NCI-H2227 treated with DMSO at 0.1 percent for 48 hours (cell line): ENCODE measurements at regions not wholly inside any gene's neighbourhood (a gene's known extent, or its start where the extent isn't known, plus 50 kb on each side); places are given as distances from the start of the nearest gene placed in this dataset.
"Not testable (repeated sequence)": the region's sequence is repeated elsewhere in the genome, so short reads cannot be mapped to it uniquely, and the experiment has no call there.

Source experiments
- DNase-seq: peaks from one replicate; lab custom pipeline; 2025; lab: John Stamatoyannopoulos, UW

- DNase-seq, result no peak
Measured at GRCh38 chr6:85747666-85748065, 105.0 kb upstream of the SYNCRIP start.

DNA sequence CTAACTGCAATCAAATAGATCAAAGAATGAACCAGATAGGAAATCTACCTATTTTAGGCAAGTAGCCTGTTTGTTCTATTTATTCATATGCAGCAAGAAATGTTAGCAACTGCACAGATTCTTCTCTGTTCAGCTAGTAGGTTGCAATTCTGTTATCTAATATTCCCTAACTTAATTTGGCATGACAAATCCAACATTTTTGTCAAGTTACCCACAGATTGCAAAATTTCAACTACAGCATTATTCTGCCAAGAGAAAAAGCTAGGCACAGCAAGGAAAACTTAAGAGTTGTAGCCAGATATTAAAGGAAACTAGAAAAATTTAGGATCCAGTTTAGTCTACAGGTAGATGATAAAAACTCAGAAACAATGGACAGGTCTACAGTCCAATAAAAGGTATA is 104.4 kb upstream of the SYNCRIP start:
- DNase-seq, result no peak

DNA sequence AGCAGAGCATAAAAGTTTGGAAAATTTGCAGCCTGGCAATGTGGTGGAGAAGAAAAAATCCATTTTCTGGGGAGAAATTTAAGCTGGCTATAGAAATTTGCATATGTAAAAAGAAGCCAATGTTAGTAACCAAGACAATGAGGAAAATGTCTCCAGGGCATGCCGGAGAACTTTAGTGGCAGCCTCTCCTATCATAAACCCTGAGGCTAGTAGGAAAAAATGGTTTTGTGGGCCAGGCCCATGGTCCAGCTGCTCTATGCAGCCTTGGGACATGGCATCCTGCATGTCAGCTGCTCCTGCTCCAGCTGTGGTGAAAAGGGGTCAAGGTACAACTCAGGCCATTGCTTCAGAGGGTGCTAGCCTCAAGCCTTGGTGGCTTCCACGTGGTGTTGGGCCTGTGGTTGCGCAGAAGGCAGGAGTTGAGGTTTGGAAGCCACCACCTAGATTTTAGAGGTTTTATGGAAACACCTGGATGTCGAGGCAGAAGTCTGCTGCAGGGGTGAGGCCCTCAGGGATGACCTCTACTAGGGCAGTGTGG is 101.8 kb upstream of the SYNCRIP start:
- no peak for DNase-seq

DNA sequence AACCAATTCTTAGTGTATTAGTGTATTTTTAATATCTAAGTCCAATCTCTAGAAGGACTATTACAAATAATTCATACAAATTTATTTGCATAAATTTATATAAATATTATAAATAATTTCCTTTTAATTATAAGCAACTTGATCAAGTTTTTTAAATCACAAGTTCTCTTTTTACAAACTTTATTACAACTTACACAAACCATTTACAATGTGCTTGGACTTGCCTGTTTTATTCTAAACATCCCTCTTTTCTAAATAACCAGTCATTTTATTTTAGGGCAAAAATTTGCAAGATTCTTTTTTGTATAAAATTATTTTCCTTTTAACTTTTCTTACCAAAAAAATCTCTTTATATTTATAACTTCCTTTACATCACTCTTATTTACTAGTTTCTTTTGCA is 83.5 kb upstream of the SYNCRIP start:
- DNase-seq, result no peak

DNA sequence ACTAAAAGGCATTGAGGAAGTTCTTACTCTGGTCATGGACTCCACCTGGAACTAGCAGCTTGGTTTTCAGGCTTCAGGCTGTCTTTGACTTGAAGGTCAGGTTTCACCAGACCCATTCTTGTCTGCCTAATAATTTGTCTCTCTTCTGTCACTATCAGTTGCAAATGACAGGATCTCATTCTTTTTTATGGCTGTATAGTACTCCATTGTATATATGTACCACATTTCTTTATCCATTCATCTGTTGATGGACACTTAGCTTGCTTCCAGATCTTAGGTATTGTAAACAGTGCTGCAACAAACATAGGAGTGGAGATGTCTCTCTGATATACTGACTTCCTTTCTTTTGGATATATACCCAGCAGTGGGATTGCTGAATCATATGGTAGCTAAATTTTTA is 73.1 kb upstream of the SYNCRIP start:
- DNase-seq, result no peak

- DNase-seq, result no peak
Measured at GRCh38 chr6:85714893-85715530, 72.3 kb upstream of the SYNCRIP start.

DNA sequence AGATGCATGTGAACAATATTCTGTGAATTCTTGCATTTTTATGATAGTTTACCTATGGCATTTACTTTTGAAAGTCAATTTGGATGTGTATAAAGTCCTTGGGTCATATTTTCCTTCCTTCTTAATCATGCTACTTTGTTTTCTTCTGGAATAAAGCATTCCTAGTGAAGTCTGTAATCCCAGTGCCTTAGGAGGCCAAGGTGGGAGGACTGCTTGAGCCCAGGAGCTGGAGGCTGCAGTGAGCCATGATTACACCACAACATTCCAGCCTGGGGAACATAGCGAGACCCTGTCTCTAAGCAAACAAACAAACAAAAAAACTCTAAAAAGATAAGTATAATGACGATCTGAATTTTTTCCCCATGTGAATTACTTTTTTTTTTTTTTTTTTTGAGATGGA is 69.7 kb upstream of the SYNCRIP start:
- DNase-seq, result no peak

DNA sequence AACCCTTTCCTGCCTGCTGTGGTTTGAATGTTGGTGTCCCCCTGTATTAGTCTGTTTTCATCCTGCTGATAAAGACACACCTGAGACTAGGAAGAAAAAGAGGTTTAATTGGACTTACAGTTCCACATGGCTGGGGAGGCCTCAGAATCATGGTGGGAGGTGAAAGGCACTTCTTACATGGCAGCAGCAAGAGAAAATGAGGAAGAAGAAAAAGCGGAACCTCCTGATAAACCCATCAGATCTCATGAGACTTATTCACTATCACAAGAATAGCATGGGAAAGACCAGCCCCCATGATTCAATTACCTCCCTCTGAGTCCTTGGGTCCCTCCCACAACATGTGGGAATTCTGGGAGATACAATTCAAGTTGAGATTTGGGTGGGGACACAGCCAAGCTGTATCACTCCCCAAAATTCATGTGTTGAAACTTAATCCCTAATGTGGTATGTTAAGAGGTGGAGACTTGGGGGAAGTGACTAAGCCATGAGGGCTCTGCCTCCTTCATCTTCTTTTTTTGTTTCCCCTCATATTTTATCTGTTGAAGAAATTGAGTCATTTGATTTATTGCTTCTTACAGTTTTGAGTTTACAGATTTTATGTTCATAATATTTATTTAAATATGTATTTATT is 64.9 kb upstream of the SYNCRIP start:
- DNase-seq, result not testable (repeated sequence)

DNA sequence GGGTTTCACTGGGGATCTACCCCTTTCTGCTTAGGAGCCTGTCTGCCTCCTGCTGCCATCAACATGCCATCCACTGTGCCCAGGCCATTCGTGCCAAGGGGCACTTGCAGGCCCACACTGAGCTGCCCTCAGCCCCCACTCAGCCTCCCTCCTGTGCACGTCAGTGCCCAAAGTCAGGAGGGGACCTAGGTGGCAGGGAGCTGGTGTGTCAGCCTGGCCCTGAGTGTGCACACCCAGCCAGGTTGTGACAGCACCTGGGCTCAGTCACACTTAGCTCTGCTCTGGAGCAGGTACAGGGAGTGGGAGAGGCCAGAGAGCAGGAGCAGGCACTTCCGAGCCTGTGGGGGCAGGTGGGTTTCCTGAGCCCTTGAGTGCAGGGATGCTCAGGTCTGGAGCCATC is 63.6 kb upstream of the SYNCRIP start:
- DNase-seq, result no peak

DNA sequence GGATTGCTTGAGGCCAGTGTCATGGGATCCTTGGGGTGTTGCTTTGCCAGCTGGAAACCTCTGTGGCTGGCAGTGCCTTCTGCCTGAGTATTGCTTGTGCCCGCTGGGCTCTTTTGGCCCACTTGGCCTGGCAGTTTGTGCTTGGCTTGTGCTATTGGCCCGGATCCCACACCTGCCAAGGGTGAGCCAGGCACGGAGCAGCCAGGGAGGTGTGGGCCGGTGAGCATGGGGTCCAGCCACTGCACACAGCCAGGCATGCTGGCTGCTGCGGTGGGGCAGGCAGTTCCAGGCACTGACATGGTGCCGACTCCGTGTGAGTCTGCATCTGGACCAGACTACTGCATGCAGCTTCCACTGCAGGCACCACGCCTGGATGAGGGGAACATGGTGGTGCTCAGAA is 62.5 kb upstream of the SYNCRIP start:
- no peak for DNase-seq

DNA sequence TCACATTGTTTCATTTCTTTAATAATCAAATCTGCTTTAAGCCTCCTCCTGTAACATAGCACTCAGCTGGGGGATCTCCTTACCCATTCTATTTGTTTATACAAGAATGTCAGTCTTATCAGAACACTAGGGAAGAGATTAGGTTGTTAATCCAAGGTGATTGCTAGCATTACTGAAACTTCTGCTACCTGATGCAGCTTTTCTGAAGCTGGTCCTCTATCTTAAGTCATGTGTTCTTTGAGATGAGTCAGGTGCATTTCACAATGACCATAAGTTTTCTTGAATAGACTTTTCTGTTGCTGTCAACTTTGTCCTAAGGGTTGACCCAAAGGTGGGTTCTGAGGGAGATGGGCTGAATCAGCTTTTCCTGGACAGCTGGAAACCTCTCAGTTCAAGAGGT is 60.7 kb upstream of the SYNCRIP start:
- no peak for DNase-seq
